Astrocyte (in vitro differentiated cells and primary cell): ENCODE measurements at regions not wholly inside any gene's neighbourhood (a gene's known extent, or its start where the extent isn't known, plus 50 kb on each side); places are given as distances from the start of the nearest gene placed in this dataset.

ENCODE experiments used
- DNase-seq: peaks from one replicate; pipeline ENCODE4 v3.0.0-alpha.2; 2010; ENCODE audit warnings: low read depth
- FAIRE-seq: peaks from 2 replicates; lab custom pipeline; 2011; peaks lifted over from hg19 to GRCh38; lab: Jason Lieb, UNC
- H2AFZ ChIP-seq: 2 replicates; pipeline ENCODE4 v1.6.0; 2012; ENCODE audit warnings: low read depth, low read length, inconsistent platforms
- H3K27ac ChIP-seq: 2 replicates; pipeline ENCODE4 v1.5.1; 2011; ENCODE audit warnings: low read depth, low read length, inconsistent platforms
- H3K27me3 ChIP-seq: 2 replicates; pipeline ENCODE4 v1.6.0; 2011; ENCODE audit warnings: low read length, inconsistent platforms; ENCODE audit not compliant: insufficient read depth
- H3K36me3 ChIP-seq: 2 replicates; pipeline ENCODE4 v1.5.1; 2011; ENCODE audit warnings: low read length, inconsistent platforms; ENCODE audit not compliant: insufficient read depth
- H3K4me1 ChIP-seq: 2 replicates; pipeline ENCODE4 v1.5.1; 2011; ENCODE audit warnings: low read length, inconsistent platforms; ENCODE audit not compliant: insufficient read depth
- H3K4me2 ChIP-seq: 2 replicates; pipeline ENCODE4 v1.6.0; 2012; ENCODE audit warnings: low read length, inconsistent platforms
- H3K4me3 ChIP-seq: 2 replicates; pipeline ENCODE4 v1.5.1; 2011; ENCODE audit warnings: low read depth, mild to moderate bottlenecking, low read length, inconsistent platforms; ENCODE audit not compliant: insufficient read depth
- H3K79me2 ChIP-seq: 2 replicates; pipeline ENCODE4 v1.6.0; 2012; ENCODE audit warnings: mild to moderate bottlenecking, low read length, inconsistent platforms; ENCODE audit not compliant: insufficient read depth
- H3K9ac ChIP-seq: 2 replicates; pipeline ENCODE4 v1.6.0; 2012; ENCODE audit warnings: mild to moderate bottlenecking, low read length, inconsistent platforms
- H3K9me3 ChIP-seq: 2 replicates; pipeline ENCODE4 v1.5.1; 2012; ENCODE audit warnings: low read depth, mild to moderate bottlenecking, low read length, inconsistent platforms; ENCODE audit not compliant: insufficient read depth
- H4K20me1 ChIP-seq: 2 replicates; pipeline ENCODE4 v1.6.0; 2012; ENCODE audit warnings: low read length, inconsistent platforms; ENCODE audit not compliant: insufficient read depth
- H3K27ac Mint-ChIP-seq: one replicate; pipeline ENCODE4 v1.8.0; 2021; ENCODE audit warnings: mild to moderate bottlenecking, mixed read lengths; ENCODE audit not compliant: unreplicated experiment
- H3K27me3 Mint-ChIP-seq: one replicate; pipeline ENCODE4 v1.8.0; 2021; ENCODE audit warnings: low read depth, mixed read lengths; ENCODE audit not compliant: unreplicated experiment
- H3K36me3 Mint-ChIP-seq: one replicate; pipeline ENCODE4 v1.8.0; 2021; ENCODE audit warnings: low read depth, mixed read lengths; ENCODE audit not compliant: unreplicated experiment
- H3K4me1 Mint-ChIP-seq: one replicate; pipeline ENCODE4 v1.8.0; 2021; ENCODE audit warnings: low read depth, mixed read lengths; ENCODE audit not compliant: unreplicated experiment
- H3K4me3 Mint-ChIP-seq: one replicate; pipeline ENCODE4 v1.8.0; 2021; ENCODE audit warnings: mild to moderate bottlenecking, moderate library complexity, mixed read lengths; ENCODE audit not compliant: unreplicated experiment
- H3K9me3 Mint-ChIP-seq: one replicate; pipeline ENCODE4 v1.8.0; 2021; ENCODE audit warnings: mild to moderate bottlenecking, mixed read lengths; ENCODE audit not compliant: unreplicated experiment
- EZH2 ChIP-seq: IDR thresholded peaks from 2 replicates; pipeline ENCODE4 v1.6.1; 2012; ENCODE audit warnings: mild to moderate bottlenecking, low read length, inconsistent platforms; ENCODE audit not compliant: insufficient read depth
- TF ChIP-seq, protein P1 (sequence below): IDR thresholded peaks from 2 replicates; pipeline ENCODE4 v1.5.1; 2011; ENCODE audit warnings: low read depth, mild to moderate bottlenecking, inconsistent platforms, low read length, moderate library complexity; ENCODE audit not compliant: insufficient read depth

DNA sequence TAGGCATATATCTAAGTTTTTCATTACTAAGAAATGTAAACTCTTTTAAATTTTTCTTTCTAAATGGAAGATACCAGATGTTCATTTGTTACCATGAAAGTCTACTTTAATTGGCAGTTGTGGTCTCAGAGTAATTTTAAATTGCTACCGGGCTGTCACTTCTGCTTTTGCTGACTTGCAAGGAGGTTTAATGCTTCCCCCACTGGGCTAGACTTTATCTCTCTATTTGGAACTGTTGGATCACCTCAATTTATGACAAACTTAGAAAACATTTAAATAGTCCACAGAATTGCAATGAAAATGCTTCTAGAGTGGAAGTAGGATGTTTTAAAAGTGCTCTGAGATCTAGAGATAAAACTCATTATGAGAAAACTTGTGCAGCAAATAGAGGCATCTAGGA, 479.8 kb upstream of the GOT2 start:
- H3K4me3 Mint-ChIP-seq: no peak overlapping the region
- Histone ChIP-seq H3K9me3 (no peaks in the 10 kb centered on the region), H3K9ac (no peak overlapping the region), H3K27ac (no peak overlapping the region), H3K79me2 (no peaks in the 10 kb centered on the region), H4K20me1 (no peaks in the 10 kb centered on the region), H3K27me3 (no peaks in the 10 kb centered on the region), H3K4me3 (no peak overlapping the region), H3K4me2 (no peak overlapping the region), H2AFZ (no peak overlapping the region), H3K4me1 (peaks cover 22% of the 10 kb centered on the region), H3K36me3 (no peaks in the 10 kb centered on the region)
- FAIRE-seq: no peak
- peaks cover under 1% of the 10 kb centered on the region for H3K27me3 Mint-ChIP-seq
- H3K4me1 Mint-ChIP-seq: peaks cover 25% of the 10 kb centered on the region
- no peak overlapping the region for H3K27ac Mint-ChIP-seq
- TF ChIP-seq, protein P1, sequence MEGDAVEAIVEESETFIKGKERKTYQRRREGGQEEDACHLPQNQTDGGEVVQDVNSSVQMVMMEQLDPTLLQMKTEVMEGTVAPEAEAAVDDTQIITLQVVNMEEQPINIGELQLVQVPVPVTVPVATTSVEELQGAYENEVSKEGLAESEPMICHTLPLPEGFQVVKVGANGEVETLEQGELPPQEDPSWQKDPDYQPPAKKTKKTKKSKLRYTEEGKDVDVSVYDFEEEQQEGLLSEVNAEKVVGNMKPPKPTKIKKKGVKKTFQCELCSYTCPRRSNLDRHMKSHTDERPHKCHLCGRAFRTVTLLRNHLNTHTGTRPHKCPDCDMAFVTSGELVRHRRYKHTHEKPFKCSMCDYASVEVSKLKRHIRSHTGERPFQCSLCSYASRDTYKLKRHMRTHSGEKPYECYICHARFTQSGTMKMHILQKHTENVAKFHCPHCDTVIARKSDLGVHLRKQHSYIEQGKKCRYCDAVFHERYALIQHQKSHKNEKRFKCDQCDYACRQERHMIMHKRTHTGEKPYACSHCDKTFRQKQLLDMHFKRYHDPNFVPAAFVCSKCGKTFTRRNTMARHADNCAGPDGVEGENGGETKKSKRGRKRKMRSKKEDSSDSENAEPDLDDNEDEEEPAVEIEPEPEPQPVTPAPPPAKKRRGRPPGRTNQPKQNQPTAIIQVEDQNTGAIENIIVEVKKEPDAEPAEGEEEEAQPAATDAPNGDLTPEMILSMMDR: no peak
- TF ChIP-seq EZH2: no peak
- no peaks in the 10 kb centered on the region for H3K36me3 Mint-ChIP-seq
- DNase-seq: peak; percentile 71
- peaks cover 4% of the 10 kb centered on the region for H3K9me3 Mint-ChIP-seq

DNA sequence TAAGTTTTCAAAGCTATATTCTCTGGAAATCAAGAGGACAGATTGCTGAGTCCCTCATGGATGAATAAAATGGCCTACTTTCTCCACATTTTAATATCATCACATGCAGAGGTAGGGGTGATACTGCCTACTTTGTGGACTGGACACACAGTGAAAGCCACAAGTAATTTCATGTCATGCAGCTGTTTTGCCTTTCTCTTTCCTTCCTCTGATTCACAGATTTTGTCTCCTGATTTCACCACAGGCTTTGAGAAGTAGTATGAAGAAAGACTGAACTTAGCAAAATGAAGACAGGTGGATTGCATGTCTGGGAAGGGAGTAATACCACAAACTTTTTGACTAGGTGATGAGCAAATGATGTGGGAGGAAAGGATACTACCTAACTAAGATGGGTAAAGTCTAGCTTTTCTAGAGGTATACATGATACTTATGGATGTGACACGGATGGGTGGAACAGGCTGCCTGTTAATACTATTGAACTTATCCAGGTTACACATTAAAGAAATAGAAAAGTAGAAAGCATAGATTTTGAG, 478.4 kb upstream of the GOT2 start:
- Histone ChIP-seq H3K9ac (no peak overlapping the region), H3K4me3 (no peak overlapping the region), H3K4me1 (peaks cover 22% of the 10 kb centered on the region), H3K27ac (no peak overlapping the region), H3K27me3 (no peaks in the 10 kb centered on the region), H3K9me3 (no peaks in the 10 kb centered on the region), H2AFZ (no peak overlapping the region), H3K79me2 (no peaks in the 10 kb centered on the region), H4K20me1 (no peaks in the 10 kb centered on the region), H3K4me2 (no peak overlapping the region), H3K36me3 (no peaks in the 10 kb centered on the region)
- H3K27me3 Mint-ChIP-seq: peaks cover 2% of the 10 kb centered on the region
- no peak overlapping the region for H3K27ac Mint-ChIP-seq
- DNase-seq (peak; percentile 47), FAIRE-seq (no peak)
- H3K4me1 Mint-ChIP-seq: peaks cover 25% of the 10 kb centered on the region
- TF ChIP-seq EZH2: no peak
- TF ChIP-seq, protein P1: no peak
- H3K4me3 Mint-ChIP-seq: no peak overlapping the region
- H3K9me3 Mint-ChIP-seq: no peaks in the 10 kb centered on the region
- no peaks in the 10 kb centered on the region for H3K36me3 Mint-ChIP-seq

DNA sequence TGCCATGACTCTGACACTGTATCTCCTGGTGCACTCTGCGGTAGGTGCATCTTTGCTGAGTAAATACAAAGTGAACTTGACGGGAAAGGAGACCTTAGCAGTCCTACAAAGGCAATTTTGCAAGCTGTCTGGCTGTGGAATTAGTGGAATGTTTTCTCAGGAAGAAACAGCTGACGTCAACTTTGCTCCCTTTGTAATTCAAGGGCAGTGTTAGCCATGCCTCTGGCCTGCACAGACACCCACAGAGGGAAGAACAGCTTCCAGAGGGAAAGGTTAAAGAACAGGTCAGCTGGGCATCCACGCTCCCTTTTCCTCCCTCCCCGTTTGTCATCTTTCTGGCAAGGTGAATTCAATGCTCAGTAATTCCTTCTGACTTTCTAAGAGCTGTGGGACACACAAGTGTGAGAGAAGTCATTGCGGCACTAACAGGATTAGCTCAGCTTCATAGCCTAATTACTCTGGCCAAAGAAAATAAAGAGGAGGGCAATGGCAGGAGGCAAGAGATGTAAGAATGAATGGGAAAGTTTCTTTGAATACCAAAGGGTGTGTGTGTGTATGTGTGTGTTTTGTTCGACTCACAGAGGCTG, 476.9 kb upstream of the GOT2 start:
- Histone ChIP-seq H3K4me2 (peak overlapping the region; percentile 76), H3K4me1 (peaks cover 22% of the 10 kb centered on the region), H3K9me3 (no peaks in the 10 kb centered on the region), H3K36me3 (no peaks in the 10 kb centered on the region), H3K79me2 (no peaks in the 10 kb centered on the region), H3K4me3 (no peak overlapping the region), H3K9ac (peak overlapping the region; percentile 42), H2AFZ (peak overlapping the region; percentile 26), H3K27ac (peak overlapping the region; percentile 75), H3K27me3 (no peaks in the 10 kb centered on the region), H4K20me1 (no peaks in the 10 kb centered on the region)
- Mint-ChIP-seq H3K27me3 (peaks cover 2% of the 10 kb centered on the region), H3K4me3 (no peak overlapping the region), H3K27ac (peak overlapping the region; percentile 96), H3K4me1 (peaks cover 25% of the 10 kb centered on the region), H3K36me3 (no peaks in the 10 kb centered on the region), H3K9me3 (no peaks in the 10 kb centered on the region)
- peak; percentile 66 for FAIRE-seq
- TF ChIP-seq, protein P1: no peak
- no peak for TF ChIP-seq EZH2
- peak; percentile 97 for DNase-seq
